H1 (cell line): ENCODE measurements at regions not wholly inside any gene's neighbourhood (a gene's known extent, or its start where the extent isn't known, plus 50 kb on each side); places are given as distances from the start of the nearest gene placed in this dataset.

ENCODE experiments used
- CTCF ChIA-PET: fragments of 300-600 bp; sonication (Branson Sonifier 250); formaldehyde crosslinking; loops from one replicate; lab custom pipeline; 2021; ENCODE audit not compliant: partially characterized antibody; lab: Charles Lee
- POLR2A ChIA-PET: fragments of 300-600 bp; sonication (Branson Sonifier 250); formaldehyde crosslinking; loops from one replicate; lab custom pipeline; 2021; ENCODE audit warnings: inconsistent platforms; ENCODE audit not compliant: partially characterized antibody; lab: Charles Lee
- DNase-seq, 2 experiments: peaks; one replicate each; pipeline versions ENCODE4 v3.0.0 to v3.0.0-alpha.2; 2010 to 2022; ENCODE audit warnings: low spot score in 2 of 2, low read depth in 1 of 2, mixed read lengths in 1 of 2
- FAIRE-seq: peaks from 2 replicates; lab custom pipeline; 2011; peaks lifted over from hg19 to GRCh38; lab: Jason Lieb, UNC
- H2AFZ ChIP-seq: 2 replicates; pipeline ENCODE4 v1.8.1; 2012; ENCODE audit warnings: low read length, inconsistent platforms
- H2AK5ac ChIP-seq: 2 replicates; pipeline ENCODE4 v1.6.1; 2013; ENCODE audit warnings: low read depth, low read length
- H2BK120ac ChIP-seq: replicated peaks from 2 replicates; pipeline ENCODE3; 2013; ENCODE audit warnings: low read depth, low read length, inconsistent platforms
- H2BK12ac ChIP-seq: 2 replicates; pipeline ENCODE4 v1.6.1; 2013; ENCODE audit warnings: low read depth, low read length
- H2BK15ac ChIP-seq: 2 replicates; pipeline ENCODE4 v1.6.1; 2013; ENCODE audit warnings: low read length
- H2BK20ac ChIP-seq: 2 replicates; pipeline ENCODE4 v1.6.1; 2013; ENCODE audit warnings: low read length
- H2BK5ac ChIP-seq: 2 replicates; pipeline ENCODE4 v1.6.1; 2013; ENCODE audit warnings: low read depth, low read length
- H3K14ac ChIP-seq: 2 replicates; pipeline ENCODE4 v1.6.1; 2013; ENCODE audit warnings: inconsistent platforms; ENCODE audit not compliant: insufficient read length
- H3K18ac ChIP-seq: 2 replicates; pipeline ENCODE4 v1.6.1; 2013; ENCODE audit warnings: low read length; ENCODE audit errors: extremely low read depth
- H3K23ac ChIP-seq: 2 replicates; pipeline ENCODE4 v1.6.1; 2013; ENCODE audit warnings: inconsistent platforms; ENCODE audit not compliant: insufficient read length
- H3K23me2 ChIP-seq: 2 replicates; pipeline ENCODE4 v1.6.1; 2013; ENCODE audit warnings: low read depth, low read length
- H3K27ac ChIP-seq: 2 replicates; pipeline ENCODE4 v1.6.1; 2011; ENCODE audit warnings: low read depth, low read length, inconsistent platforms
- H3K27me3 ChIP-seq, 4 experiments: replicated peaks in 1 of 4; 1 replicate in 1 of 4; 2 replicates in 3 of 4; pipeline versions ENCODE4 v1.6.1 to v1.8.1; 2011 to 2013; ENCODE audit warnings: low read length in 3 of 4, mild to moderate bottlenecking in 3 of 4, inconsistent platforms in 2 of 4, mixed read lengths in 2 of 4, moderate library complexity in 1 of 4; ENCODE audit not compliant: control insufficient read depth in 3 of 4, insufficient read depth in 3 of 4; ENCODE audit errors: extremely low read depth in 1 of 4
- H3K36me3 ChIP-seq, 4 experiments: 2 replicates each; pipeline versions ENCODE4 v1.6.1 to v1.8.1; 2011 to 2013; ENCODE audit warnings: mild to moderate bottlenecking in 4 of 4, low read length in 3 of 4, moderate library complexity in 2 of 4, control low read depth in 1 of 4, inconsistent platforms in 1 of 4; ENCODE audit not compliant: insufficient read depth in 4 of 4, control insufficient read depth in 2 of 4
- H3K4ac ChIP-seq: replicated peaks from 2 replicates; pipeline ENCODE3; 2013; ENCODE audit warnings: low read length, low read depth, mixed read lengths, inconsistent platforms; ENCODE audit not compliant: insufficient read length
- H3K4me1 ChIP-seq, 4 experiments: replicated peaks in 1 of 4; 1 replicate in 1 of 4; 2 replicates in 3 of 4; pipeline versions ENCODE4 v1.6.1 to v1.8.1; 2011 to 2013; ENCODE audit warnings: low read length in 3 of 4, inconsistent platforms in 2 of 4, mixed read lengths in 1 of 4; ENCODE audit not compliant: insufficient read depth in 4 of 4, control insufficient read depth in 3 of 4
- H3K4me2 ChIP-seq, 2 experiments: 2 replicates each; pipeline versions ENCODE4 v1.6.1 to v1.8.1; 2011 to 2013; ENCODE audit warnings: low read depth in 2 of 2, low read length in 2 of 2, control low read depth in 1 of 2, inconsistent platforms in 1 of 2, mild to moderate bottlenecking in 1 of 2; ENCODE audit not compliant: insufficient read depth in 1 of 2
- H3K4me3 ChIP-seq, 4 experiments: fragments of 200-600, 300-600 bp in 1 of 4; sonication (generic), shearing (Covaris generic), sonication (Bioruptor Twin) in 1 of 4; 2 replicates each; pipeline versions ENCODE4 v1.5.1 to v1.8.1; 2011 to 2016; ENCODE audit warnings: low read length in 4 of 4, low read depth in 3 of 4, control low read depth in 2 of 4, inconsistent platforms in 2 of 4, mild to moderate bottlenecking in 2 of 4, mixed read lengths in 1 of 4, moderate library complexity in 1 of 4; ENCODE audit not compliant: insufficient read depth in 2 of 4; ENCODE audit errors: extremely low read depth in 1 of 4
- H3K56ac ChIP-seq: replicated peaks from 2 replicates; pipeline ENCODE3; 2013; ENCODE audit warnings: low read depth, mild to moderate bottlenecking, mixed read lengths, low read length, inconsistent platforms; ENCODE audit not compliant: insufficient read length
- H3K79me1 ChIP-seq: 2 replicates; pipeline ENCODE4 v1.6.1; 2013; ENCODE audit warnings: low read depth, low read length, control low read depth
- H3K79me2 ChIP-seq, 2 experiments: 2 replicates each; pipeline versions ENCODE4 v1.6.1 to v1.8.1; 2012 to 2013; ENCODE audit warnings: low read length in 2 of 2, mild to moderate bottlenecking in 2 of 2, inconsistent platforms in 1 of 2; ENCODE audit not compliant: insufficient read depth in 2 of 2, control insufficient read depth in 1 of 2
- H3K9ac ChIP-seq, 4 experiments: replicated peaks in 1 of 4; 1 replicate in 1 of 4; 2 replicates in 3 of 4; pipeline versions ENCODE4 v1.6.1 to v1.8.1; 2011 to 2013; ENCODE audit warnings: low read depth in 3 of 4, low read length in 3 of 4, control low read depth in 2 of 4, mild to moderate bottlenecking in 2 of 4, moderate library complexity in 2 of 4, inconsistent platforms in 1 of 4; ENCODE audit errors: extremely low read depth in 1 of 4
- H3K9me3 ChIP-seq, 2 experiments: 2 replicates each; pipeline versions ENCODE4 v1.6.1 to v1.8.1; 2012 to 2013; ENCODE audit warnings: mild to moderate bottlenecking in 2 of 2, moderate library complexity in 2 of 2, control low read depth in 1 of 2, inconsistent platforms in 1 of 2, low read depth in 1 of 2, low read length in 1 of 2, mixed read lengths in 1 of 2; ENCODE audit not compliant: insufficient read depth in 2 of 2
- H4K20me1 ChIP-seq, 2 experiments: replicated peaks in 1 of 2; 2 replicates each; pipeline versions ENCODE3 to v1.8.1; 2011 to 2013; ENCODE audit warnings: inconsistent platforms in 2 of 2, low read length in 2 of 2, mild to moderate bottlenecking in 1 of 2; ENCODE audit not compliant: insufficient read depth in 2 of 2, control insufficient read depth in 1 of 2
- H4K5ac ChIP-seq: 2 replicates; pipeline ENCODE4 v1.6.1; 2013; ENCODE audit warnings: low read length, low read depth, mixed read lengths, inconsistent platforms; ENCODE audit not compliant: insufficient read length
- H4K8ac ChIP-seq: 2 replicates; pipeline ENCODE4 v1.8.0; 2013; ENCODE audit warnings: mild to moderate bottlenecking, moderate library complexity, low read length, inconsistent platforms; ENCODE audit not compliant: insufficient read depth; ENCODE audit errors: extremely low read depth
- H4K91ac ChIP-seq: replicated peaks from 2 replicates; pipeline ENCODE3; 2013; ENCODE audit warnings: low read length, mixed read lengths, inconsistent platforms; ENCODE audit not compliant: insufficient read length
- CTBP2 ChIP-seq: IDR thresholded peaks from 2 replicates; pipeline ENCODE4 v1.7.0; 2011; ENCODE audit warnings: borderline replicate concordance, mild to moderate bottlenecking, moderate library complexity, mixed read lengths, low read length; ENCODE audit not compliant: insufficient read depth, insufficient read length
- USF2 ChIP-seq: IDR thresholded peaks from 2 replicates; pipeline ENCODE4 v1.6.1; 2011; ENCODE audit warnings: low read length, improper control_type of control experiment
- WGBS, 2 experiments: shearing (Covaris generic) in 1 of 2; methylation state at CpG; one replicate each; pipeline versions ENCODE4 v1.1.6 to v1.1.7; 2013 to 2015; ENCODE audit warnings: low lambda C conversion rate in 2 of 2, mixed read lengths in 2 of 2, inconsistent platforms in 1 of 2, low coverage in 1 of 2, missing lambda C conversion rate in 1 of 2; ENCODE audit not compliant: insufficient replicate concordance in 2 of 2, insufficient coverage in 1 of 2, insufficient read length in 1 of 2; ENCODE audit errors: extremely low coverage in 1 of 2, missing lambda C conversion rate in 1 of 2; 5-methylcytosine and 5-hydroxymethylcytosine counted together

GRCh38 chrX:40391662-40392061 lies 189.1 kb upstream of the ATP6AP2 start:
- H3K4me1 ChIP-seq, result no peaks in the 10 kb centered on the region
- H3K36me3 ChIP-seq, result no peaks in the 10 kb centered on the region
- H3K56ac ChIP-seq, result no peak overlapping the region
- no peak overlapping the region for H2BK12ac ChIP-seq
- ChIA-PET POLR2A (no interaction called here), CTCF (interaction anchor here (1.2 kb wide), 1 partner anchor 57 kb away, joined by 3 read pairs; no protein-coding TSS in a partner anchor)
- DNase-seq, result no peak
- no peaks in the 10 kb centered on the region for H3K79me1 ChIP-seq
- H3K27me3 ChIP-seq, result no peaks in the 10 kb centered on the region
- H3K14ac ChIP-seq, result no peak overlapping the region
- no peak overlapping the region for H2BK15ac ChIP-seq
- no peak overlapping the region for H3K18ac ChIP-seq
- H3K4ac ChIP-seq, result no peak overlapping the region
- 63% methylated on average over 3 of the region's 3 CpGs; no CpG with 5 or more reads in 1 of the 2 experiments for WGBS, 2 experiments
- no peak overlapping the region for H4K8ac ChIP-seq
- H3K79me2 ChIP-seq, result no peaks in the 10 kb centered on the region
- H3K9me3 ChIP-seq, result no peaks in the 10 kb centered on the region
- no peak for FAIRE-seq
- no peak overlapping the region for H2BK120ac ChIP-seq
- no peak overlapping the region for H3K27ac ChIP-seq
- no peak overlapping the region for H3K4me3 ChIP-seq
- no peaks in the 10 kb centered on the region for H3K23me2 ChIP-seq
- no peak overlapping the region for H4K91ac ChIP-seq
- no peaks in the 10 kb centered on the region for H4K20me1 ChIP-seq
- H3K23ac ChIP-seq, result no peak overlapping the region
- no peak overlapping the region for H3K4me2 ChIP-seq
- H2BK20ac ChIP-seq, result no peak overlapping the region
- no peak overlapping the region for H2BK5ac ChIP-seq
- H3K9ac ChIP-seq, result no peak overlapping the region
- H4K5ac ChIP-seq, result no peak overlapping the region
- no peak overlapping the region for H2AFZ ChIP-seq
- no peak overlapping the region for H2AK5ac ChIP-seq
- TF ChIP-seq CTBP2 (no peak), USF2 (no peak)
